GM21576 (cell line): ENCODE measurements at regions not wholly inside any gene's neighbourhood (a gene's known extent, or its start where the extent isn't known, plus 50 kb on each side); places are given as distances from the start of the nearest gene placed in this dataset.
"Not testable (repeated sequence)": the region's sequence is repeated elsewhere in the genome, so short reads cannot be mapped to it uniquely, and the experiment has no call there.

Experiments used
- ATAC-seq: cut with Tn5 transposase; IDR thresholded peaks from one replicate; pipeline ENCODE4 v1.9.1; 2021; ENCODE audit warnings: mild to moderate bottlenecking, moderate library complexity; ENCODE audit not compliant: unreplicated experiment

DNA sequence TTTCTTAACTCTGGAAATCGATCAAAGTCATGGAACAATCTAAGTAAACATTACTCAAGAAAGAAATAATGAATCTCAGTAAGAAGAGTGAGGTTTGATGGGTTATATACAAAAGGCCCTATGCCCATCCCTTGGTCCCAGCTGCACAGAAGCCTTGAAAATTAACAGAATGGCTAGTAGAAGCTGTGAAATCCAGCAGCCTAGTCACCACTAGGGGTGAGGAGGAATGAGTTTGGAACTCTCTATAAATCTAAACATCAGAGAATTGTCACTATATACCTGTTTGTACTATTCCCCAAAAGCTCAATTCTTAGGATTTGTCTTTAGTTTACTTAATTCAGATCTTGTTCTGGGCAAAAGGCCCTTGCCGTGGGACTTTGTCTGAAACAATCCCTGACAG, 313.9 kb upstream of the GRID2 start:
- no peak for ATAC-seq

DNA sequence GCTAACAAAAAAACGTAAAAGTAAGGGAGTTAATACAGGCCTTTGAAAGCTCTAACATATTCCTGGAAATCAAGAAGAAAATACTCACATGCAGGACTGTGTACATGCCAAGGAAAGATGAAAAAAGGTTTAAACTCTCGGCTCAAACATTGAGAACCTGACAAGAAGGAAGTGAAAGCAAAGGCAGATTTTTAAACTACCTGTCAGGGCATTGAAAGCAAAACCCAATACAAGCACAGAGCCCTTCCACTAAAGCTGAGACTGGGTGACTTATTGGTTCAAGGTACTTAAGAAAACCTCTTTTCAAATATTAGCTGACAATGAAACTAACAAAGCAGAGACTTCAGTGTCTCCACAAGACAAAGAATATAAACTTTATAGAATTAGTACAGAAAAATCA, 313.0 kb upstream of the GRID2 start:
- ATAC-seq, result peak; percentile 70

- no peak for ATAC-seq
Measured at GRCh38 chr4:91997045-91997444, 306.7 kb upstream of the GRID2 start.

DNA sequence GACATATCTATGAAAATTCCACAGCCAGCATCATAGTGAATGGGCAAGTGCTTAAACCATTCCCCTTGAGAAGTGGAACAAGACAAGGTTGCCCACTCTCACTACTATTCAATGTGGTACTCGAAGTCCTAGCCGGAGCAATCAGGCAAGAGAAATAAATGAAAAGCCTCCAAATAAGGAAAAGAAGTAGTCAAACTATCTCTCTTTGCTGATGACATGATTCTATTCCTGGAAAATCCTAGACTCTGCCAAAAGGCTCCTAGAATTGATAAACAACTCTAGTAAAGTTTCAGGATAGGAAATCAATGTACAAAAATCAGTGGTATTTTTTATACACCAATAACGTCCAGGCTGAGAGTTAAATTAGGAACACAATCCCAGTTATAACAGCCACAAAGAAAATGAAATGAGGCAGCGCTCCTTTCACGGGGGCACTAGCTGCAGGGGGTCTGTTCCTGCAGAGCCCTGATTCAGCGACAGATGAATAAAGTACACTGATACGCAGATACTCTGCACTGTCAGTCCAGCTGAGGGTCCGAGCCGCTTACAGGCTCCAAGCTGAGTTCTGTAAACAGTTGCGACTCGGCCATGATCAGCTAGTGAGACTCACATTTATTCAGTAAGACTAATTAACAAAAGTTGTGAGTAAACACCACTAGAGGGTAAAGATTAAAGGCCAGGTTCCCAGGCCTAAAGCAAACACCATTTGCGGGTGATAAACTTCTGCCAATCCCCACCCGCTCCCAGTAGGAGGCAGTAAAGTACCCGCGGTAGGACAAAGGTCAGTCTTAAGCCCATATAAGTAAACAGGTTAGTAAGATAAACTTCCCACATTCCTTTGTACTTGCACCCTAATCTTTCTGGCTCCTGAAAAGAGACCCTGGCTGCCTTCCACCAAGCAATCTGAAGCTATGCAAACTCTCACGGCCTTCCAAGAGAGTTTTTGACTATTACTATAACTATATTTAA, 290.6 kb upstream of the GRID2 start:
- ATAC-seq, result no peak

DNA sequence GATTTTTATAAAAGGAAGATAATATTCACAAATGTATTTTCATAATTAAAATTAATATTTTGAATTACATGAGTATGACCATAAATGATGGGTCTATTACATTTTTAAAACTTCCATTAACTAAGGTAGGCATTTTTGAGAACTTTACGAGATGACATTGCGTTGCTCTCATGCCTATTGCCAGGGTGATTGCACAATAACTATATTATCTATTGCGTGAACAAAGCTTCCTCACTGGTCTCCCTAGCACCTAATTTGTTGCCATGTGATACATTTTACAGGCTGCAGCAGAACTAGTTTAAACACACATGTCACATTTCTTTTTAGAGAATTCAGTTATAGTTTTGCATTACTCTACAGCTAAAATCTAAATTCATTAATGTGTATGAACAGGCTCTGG, 289.7 kb upstream of the GRID2 start:
- ATAC-seq, result no peak

GRCh38 chr4:92021203-92021602, 282.6 kb upstream of the GRID2 start:
- ATAC-seq, result no peak

DNA sequence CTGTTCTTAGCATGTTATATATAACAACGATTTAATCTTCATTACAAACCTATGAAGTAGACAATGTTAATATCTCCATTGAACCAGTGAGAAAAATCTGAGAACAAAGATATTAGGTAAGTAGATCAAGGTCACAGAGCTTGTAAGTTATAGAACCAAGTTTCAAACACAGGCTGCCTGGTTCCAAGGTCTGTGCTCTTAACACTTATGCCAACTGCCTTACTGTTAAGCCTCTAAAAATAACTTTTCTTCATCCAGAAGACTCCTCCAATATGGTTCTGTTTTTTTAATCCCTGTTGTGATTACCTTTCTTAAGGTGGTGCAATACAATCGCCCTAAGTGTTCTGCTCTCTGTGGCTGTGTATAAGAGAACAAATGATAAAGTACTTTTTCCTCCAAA, 282.0 kb upstream of the GRID2 start:
- ATAC-seq, result no peak

DNA sequence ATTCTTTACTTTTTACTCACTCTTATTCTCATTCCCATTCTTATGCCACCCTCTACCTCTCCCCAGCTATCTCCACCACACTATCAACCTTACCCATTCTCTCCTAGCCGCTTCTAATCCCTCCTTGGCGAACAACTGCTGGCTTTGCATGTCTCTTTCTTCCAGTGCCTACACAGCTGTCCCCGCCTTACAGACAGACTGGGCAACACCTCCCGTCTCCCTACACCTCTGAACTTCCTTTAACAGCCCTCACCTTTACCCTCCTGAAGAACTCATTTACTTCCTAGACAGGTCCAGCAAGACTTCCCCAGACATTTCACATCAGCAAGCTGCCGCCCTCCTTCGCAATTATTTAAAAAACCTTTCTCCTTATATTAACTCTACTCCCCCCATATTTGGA, 274.9 kb upstream of the GRID2 start:
- not testable (repeated sequence) for ATAC-seq

- ATAC-seq, result no peak
Measured at GRCh38 chr4:92031825-92032224, 271.9 kb upstream of the GRID2 start.

DNA sequence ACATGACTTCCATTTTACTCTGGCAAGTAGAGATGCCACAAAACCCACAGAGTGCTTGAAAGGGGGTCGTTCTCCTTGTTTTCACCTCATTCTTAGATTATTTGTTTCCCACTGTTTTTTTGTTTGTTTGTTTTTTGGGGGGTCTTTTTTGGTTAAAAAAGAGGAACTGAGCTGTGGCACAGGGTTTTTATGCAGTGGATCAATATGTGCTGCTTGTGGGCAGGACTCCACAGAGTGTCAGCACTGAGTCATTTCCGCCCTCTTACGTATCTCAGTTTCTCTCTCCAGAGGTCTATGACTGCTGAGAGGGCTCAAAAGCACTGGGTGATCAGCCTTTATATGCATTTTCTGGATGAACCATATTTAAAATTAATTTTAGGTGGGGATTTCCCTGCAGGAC, 268.1 kb upstream of the GRID2 start:
- no peak for ATAC-seq

DNA sequence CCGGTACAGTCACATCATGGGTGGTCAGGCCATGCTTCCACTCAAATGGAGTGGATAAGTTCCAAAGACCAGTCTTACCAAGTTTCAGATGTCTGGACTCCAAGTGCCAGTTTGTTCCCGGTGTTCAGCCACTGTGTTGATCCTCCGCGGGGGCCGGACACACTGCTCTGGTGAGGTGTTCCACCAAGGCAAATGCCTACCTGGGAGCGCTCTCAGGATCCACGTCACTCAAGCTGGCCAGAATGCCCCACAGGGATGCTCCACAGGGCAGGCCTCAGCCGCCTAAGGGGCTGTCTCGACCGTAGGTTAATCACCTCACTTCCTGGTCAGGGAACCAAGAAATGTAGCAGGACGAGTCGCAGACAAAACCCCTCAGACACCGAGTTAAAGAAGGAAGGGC, 258.0 kb upstream of the GRID2 start:
- ATAC-seq, result no peak

GRCh38 chr4:92047209-92047875, 256.4 kb upstream of the GRID2 start:
- ATAC-seq, result no peak

- ATAC-seq, result no peak
Measured at GRCh38 chr4:92050875-92051274, 252.9 kb upstream of the GRID2 start.

DNA sequence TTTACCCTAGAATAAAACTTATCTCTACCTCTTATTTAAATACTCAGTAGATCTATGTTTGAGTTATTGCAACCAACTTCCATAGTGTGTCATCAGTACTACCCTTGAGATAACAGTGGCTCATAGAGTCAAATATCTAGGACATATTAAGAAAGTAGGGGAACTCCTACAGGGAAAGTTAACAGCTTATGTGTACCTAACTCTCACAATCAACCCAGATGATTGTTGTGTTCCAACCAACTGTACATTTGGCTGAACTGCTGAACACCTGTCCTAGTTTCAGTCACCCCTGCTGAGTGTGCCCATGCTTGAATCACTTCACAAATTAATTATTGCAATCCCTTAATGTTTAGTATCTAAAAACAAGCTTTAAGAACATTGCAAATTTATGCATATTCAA, 244.2 kb upstream of the GRID2 start:
- ATAC-seq, result no peak

GRCh38 chr4:92060333-92060732, 243.4 kb upstream of the GRID2 start:
- ATAC-seq, result no peak

- no peak for ATAC-seq
Measured at GRCh38 chr4:92064574-92064973, 239.2 kb upstream of the GRID2 start.

DNA sequence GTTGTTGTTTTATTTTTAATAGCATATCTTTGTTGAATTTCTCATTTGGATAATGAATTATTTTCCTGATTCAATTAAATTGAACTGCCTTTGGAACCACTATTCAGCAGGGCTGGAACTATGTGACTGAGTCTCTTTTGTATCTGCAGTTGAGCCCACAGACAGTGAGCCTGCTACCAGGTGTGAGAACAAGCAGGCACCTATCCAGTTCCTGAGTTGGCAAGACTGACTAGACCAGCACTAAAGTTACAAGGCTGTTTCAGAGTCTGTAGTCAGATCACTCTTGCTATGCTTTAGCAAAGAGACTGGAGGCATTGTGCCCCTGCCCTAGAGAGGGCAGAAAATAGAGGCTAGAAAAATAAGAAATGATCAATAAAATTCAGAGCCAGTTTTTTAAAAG, 237.3 kb upstream of the GRID2 start:
- no peak for ATAC-seq

DNA sequence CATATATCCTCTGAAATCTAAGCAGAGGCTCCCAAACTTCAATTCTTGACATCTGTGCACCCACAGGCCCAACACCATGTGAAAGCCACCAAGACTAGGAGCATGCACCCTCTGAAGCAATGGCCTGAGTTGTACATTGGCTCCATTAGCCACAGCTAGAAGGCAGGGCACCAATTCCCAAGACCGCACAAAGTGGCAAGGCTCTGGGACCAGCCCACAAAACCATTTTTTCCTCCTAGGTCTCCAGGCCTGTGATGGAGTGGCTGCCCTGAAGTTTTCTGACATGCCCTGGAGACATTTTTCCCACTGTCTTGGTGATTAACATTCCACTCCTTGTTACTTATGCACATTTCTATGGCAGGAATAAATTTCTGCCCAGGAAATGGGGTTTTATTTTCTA, 232.2 kb upstream of the GRID2 start:
- ATAC-seq, result no peak

GRCh38 chr4:92074839-92075238, 228.9 kb upstream of the GRID2 start:
- ATAC-seq, result no peak

DNA sequence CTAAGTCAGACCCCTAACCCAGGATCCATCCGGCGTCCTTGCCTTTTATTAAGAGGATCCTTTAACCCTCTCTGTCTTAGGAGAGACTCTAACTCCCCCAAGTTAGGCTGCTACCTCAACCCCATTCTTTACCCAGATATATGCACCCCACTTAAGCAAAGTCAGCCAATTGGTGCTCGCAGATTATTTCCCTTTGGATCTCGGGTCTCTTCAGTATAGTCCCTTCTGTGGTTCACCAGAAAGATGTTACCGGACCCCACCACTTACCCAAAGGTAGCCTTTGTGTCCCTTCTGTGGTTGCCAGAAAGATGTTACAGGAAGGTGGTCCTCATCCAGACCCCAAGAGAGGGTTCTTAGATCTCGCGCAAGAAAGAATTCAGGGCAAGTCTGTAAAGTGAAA, 212.9 kb upstream of the GRID2 start:
- ATAC-seq, result no peak

GRCh38 chr4:92091335-92091734, 212.4 kb upstream of the GRID2 start:
- ATAC-seq, result no peak

DNA sequence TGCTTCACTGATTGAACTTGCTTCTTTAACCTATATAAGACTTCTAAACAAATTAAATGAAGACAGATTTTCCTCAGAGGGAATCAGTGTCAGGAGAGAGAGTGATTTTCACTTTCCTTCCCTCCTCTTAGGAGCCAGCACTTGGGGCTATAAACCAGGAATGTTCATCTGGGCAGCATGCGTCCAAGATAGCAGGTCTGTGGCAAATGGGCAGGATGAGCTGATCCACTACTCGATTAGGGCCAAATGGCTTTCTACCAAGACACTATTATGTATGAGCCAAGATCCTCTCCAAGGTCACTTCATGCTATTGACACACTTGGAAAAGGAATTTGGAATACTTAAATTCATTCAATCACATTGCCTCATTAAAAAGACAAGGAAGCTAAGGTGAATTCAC, 203.9 kb upstream of the GRID2 start:
- no peak for ATAC-seq
